Activated T-cell treated with anti-CD3 and anti-CD28 coated beads, Interleukin-2, amount 50 U/mL, for 4 hours (primary cell): ENCODE measurements at regions not wholly inside any gene's neighbourhood (a gene's known extent, or its start where the extent isn't known, plus 50 kb on each side); places are given as distances from the start of the nearest gene placed in this dataset.

Experiments used
- ATAC-seq, 2 donors: fragments of 200-7000 bp; cut with Tn5 transposase; one replicate each; pipeline ENCODE4 v1.10.0; 2021
- DNase-seq: peaks from one replicate; pipeline ENCODE4 v3.0.0-alpha.2; 2020
- H3K27me3 Mint-ChIP-seq: one replicate; pipeline ENCODE4 v1.8.0; 2021; ENCODE audit warnings: low read depth, mixed read lengths
- H3K36me3 Mint-ChIP-seq: one replicate; pipeline ENCODE4 v1.8.0; 2022; ENCODE audit warnings: mixed read lengths; ENCODE audit not compliant: insufficient read depth
- H3K4me1 Mint-ChIP-seq: one replicate; pipeline ENCODE4 v1.8.0; 2021; ENCODE audit warnings: low read depth, mixed read lengths
- H3K4me3 Mint-ChIP-seq: one replicate; pipeline ENCODE4 v1.8.0; 2021; ENCODE audit warnings: mild to moderate bottlenecking, moderate library complexity, mixed read lengths
- H3K9me3 Mint-ChIP-seq: one replicate; pipeline ENCODE4 v1.8.0; 2021; ENCODE audit warnings: mixed read lengths

GRCh38 chr7:126215785-126216184 is 1037.0 kb downstream of the GRM8 start:
- no peaks in the 10 kb centered on the region for H3K4me1 Mint-ChIP-seq
- H3K9me3 Mint-ChIP-seq = peaks cover 23% of the 10 kb centered on the region
- no peaks in the 10 kb centered on the region for H3K27me3 Mint-ChIP-seq
- ATAC-seq (no peak), DNase-seq (no peak)
- H3K36me3 Mint-ChIP-seq = no peaks in the 10 kb centered on the region
- no peak overlapping the region for H3K4me3 Mint-ChIP-seq

GRCh38 chr7:126213876-126214275 is 1038.9 kb downstream of the GRM8 start:
- Mint-ChIP-seq H3K9me3 (peaks cover 18% of the 10 kb centered on the region), H3K4me1 (no peaks in the 10 kb centered on the region), H3K4me3 (no peak overlapping the region), H3K36me3 (no peaks in the 10 kb centered on the region), H3K27me3 (no peaks in the 10 kb centered on the region)
- DNase-seq = no peak
- no peak for ATAC-seq

GRCh38 chr7:126211875-126212274 is 1040.9 kb downstream of the GRM8 start:
- H3K27me3 Mint-ChIP-seq = no peaks in the 10 kb centered on the region
- DNase-seq (no peak), ATAC-seq (no peak)
- H3K36me3 Mint-ChIP-seq = no peaks in the 10 kb centered on the region
- no peak overlapping the region for H3K4me3 Mint-ChIP-seq
- H3K4me1 Mint-ChIP-seq = no peaks in the 10 kb centered on the region
- peaks cover 18% of the 10 kb centered on the region for H3K9me3 Mint-ChIP-seq

GRCh38 chr7:126210707-126211106 is 1042.0 kb downstream of the GRM8 start:
- Mint-ChIP-seq H3K27me3 (no peaks in the 10 kb centered on the region), H3K36me3 (no peaks in the 10 kb centered on the region), H3K4me3 (no peak overlapping the region), H3K4me1 (no peaks in the 10 kb centered on the region), H3K9me3 (peaks cover 18% of the 10 kb centered on the region)
- DNase-seq = no peak
- no peak for ATAC-seq

GRCh38 chr7:126203185-126203584 is 1049.6 kb downstream of the GRM8 start:
- Mint-ChIP-seq H3K36me3 (no peaks in the 10 kb centered on the region), H3K4me1 (no peaks in the 10 kb centered on the region), H3K4me3 (no peak overlapping the region), H3K9me3 (no peaks in the 10 kb centered on the region), H3K27me3 (no peaks in the 10 kb centered on the region)
- DNase-seq (no peak), ATAC-seq (no peak)

GRCh38 chr7:126202177-126202576 is 1050.6 kb downstream of the GRM8 start:
- no peak for ATAC-seq
- H3K4me1 Mint-ChIP-seq = no peaks in the 10 kb centered on the region
- H3K27me3 Mint-ChIP-seq = no peaks in the 10 kb centered on the region
- no peaks in the 10 kb centered on the region for H3K9me3 Mint-ChIP-seq
- H3K4me3 Mint-ChIP-seq = no peak overlapping the region
- H3K36me3 Mint-ChIP-seq = no peaks in the 10 kb centered on the region
- DNase-seq = no peak

GRCh38 chr7:126185959-126186580 is 1066.7 kb downstream of the GRM8 start:
- DNase-seq (no peak), ATAC-seq (no peak)
- Mint-ChIP-seq H3K36me3 (no peaks in the 10 kb centered on the region), H3K27me3 (no peaks in the 10 kb centered on the region), H3K4me1 (no peaks in the 10 kb centered on the region), H3K4me3 (no peak overlapping the region), H3K9me3 (peaks cover 21% of the 10 kb centered on the region)

GRCh38 chr7:126179916-126180315 is 1072.8 kb downstream of the GRM8 start:
- no peak overlapping the region for H3K4me3 Mint-ChIP-seq
- no peaks in the 10 kb centered on the region for H3K4me1 Mint-ChIP-seq
- H3K27me3 Mint-ChIP-seq = no peaks in the 10 kb centered on the region
- peaks cover 26% of the 10 kb centered on the region for H3K9me3 Mint-ChIP-seq
- DNase-seq = no peak
- no peaks in the 10 kb centered on the region for H3K36me3 Mint-ChIP-seq
- no peak for ATAC-seq

GRCh38 chr7:126178865-126179264 is 1073.9 kb downstream of the GRM8 start:
- Mint-ChIP-seq H3K4me1 (no peaks in the 10 kb centered on the region), H3K36me3 (no peaks in the 10 kb centered on the region), H3K27me3 (no peaks in the 10 kb centered on the region), H3K9me3 (peaks cover 31% of the 10 kb centered on the region), H3K4me3 (no peak overlapping the region)
- ATAC-seq = no peak
- DNase-seq = no peak

- H3K27me3 Mint-ChIP-seq = no peaks in the 10 kb centered on the region
- peaks cover 30% of the 10 kb centered on the region for H3K9me3 Mint-ChIP-seq
- no peak overlapping the region for H3K4me3 Mint-ChIP-seq
- DNase-seq (no peak), ATAC-seq (no peak)
- no peaks in the 10 kb centered on the region for H3K36me3 Mint-ChIP-seq
- H3K4me1 Mint-ChIP-seq = no peaks in the 10 kb centered on the region
Measured at GRCh38 chr7:126177782-126178181, 1075.0 kb downstream of the GRM8 start.

GRCh38 chr7:126166645-126167044 is 1086.1 kb downstream of the GRM8 start:
- DNase-seq (no peak), ATAC-seq (no peak)
- Mint-ChIP-seq H3K36me3 (no peaks in the 10 kb centered on the region), H3K9me3 (peaks cover 7% of the 10 kb centered on the region), H3K4me1 (no peaks in the 10 kb centered on the region), H3K27me3 (no peaks in the 10 kb centered on the region), H3K4me3 (no peak overlapping the region)

- peaks cover 7% of the 10 kb centered on the region for H3K9me3 Mint-ChIP-seq
Measured at GRCh38 chr7:126163647-126164046, 1089.1 kb downstream of the GRM8 start.

GRCh38 chr7:126157391-126157790 is 1095.3 kb downstream of the GRM8 start:
- peaks cover 2% of the 10 kb centered on the region for H3K9me3 Mint-ChIP-seq
- ATAC-seq (no peak), DNase-seq (no peak)
- no peaks in the 10 kb centered on the region for H3K27me3 Mint-ChIP-seq
- H3K4me3 Mint-ChIP-seq = no peak overlapping the region
- no peaks in the 10 kb centered on the region for H3K36me3 Mint-ChIP-seq
- H3K4me1 Mint-ChIP-seq = no peaks in the 10 kb centered on the region

More at GRCh38 chr7:126163647-126164046, 1089.1 kb downstream of the GRM8 start:
- DNase-seq = no peak
- Mint-ChIP-seq H3K4me3 (no peak overlapping the region), H3K36me3 (no peaks in the 10 kb centered on the region), H3K4me1 (no peaks in the 10 kb centered on the region), H3K27me3 (no peaks in the 10 kb centered on the region)
- ATAC-seq = no peak

GRCh38 chr7:126150278-126150958 is 1102.3 kb downstream of the GRM8 start:
- H3K9me3 Mint-ChIP-seq = no peaks in the 10 kb centered on the region

GRCh38 chr7:126140858-126141466 is 1111.8 kb downstream of the GRM8 start:
- no peak overlapping the region for H3K4me3 Mint-ChIP-seq
- DNase-seq = no peak
- H3K4me1 Mint-ChIP-seq = no peaks in the 10 kb centered on the region
- no peaks in the 10 kb centered on the region for H3K9me3 Mint-ChIP-seq
- no peaks in the 10 kb centered on the region for H3K27me3 Mint-ChIP-seq
- H3K36me3 Mint-ChIP-seq = no peaks in the 10 kb centered on the region
- no peak for ATAC-seq

More at GRCh38 chr7:126150278-126150958, 1102.3 kb downstream of the GRM8 start:
- no peaks in the 10 kb centered on the region for H3K4me1 Mint-ChIP-seq
- DNase-seq (no peak), ATAC-seq (no peak)
- no peaks in the 10 kb centered on the region for H3K27me3 Mint-ChIP-seq
- no peak overlapping the region for H3K4me3 Mint-ChIP-seq
- no peaks in the 10 kb centered on the region for H3K36me3 Mint-ChIP-seq
